ENCODE measurements at regions not wholly inside any gene's neighbourhood (a gene's known extent, or its start where the extent isn't known, plus 50 kb on each side); places are given as distances from the start of the nearest gene placed in this dataset.

- 59 to 61% methylated on average over 15 of the region's 15 CpGs for WGBS, 2 donors
- H3K27ac ChIP-seq: peak overlapping the region in 4 of 10 donors; percentile 22 to 53 (median 32)
Observed at GRCh38 chr13:30113983-30114570, 193.3 kb downstream of the KATNAL1 start.

GRCh38 chr13:30113551-30113950 is 193.8 kb downstream of the KATNAL1 start:
- DNase-seq (no peak), ATAC-seq (peak in 2 of 8 donors; percentile 17 to 29)
- no peak overlapping the region for H3K27ac ChIP-seq
- intact Hi-C loops (cut with DNase I): loop anchor here (1.0 to 5.0 kb wide), 11 partner anchors 263 to 606 kb away; partner anchors contain the start of gene UBL3 (in 1 of the 10)
- peaks cover 0 to 30% (median 21%) of the 10 kb centered on the region in 9 donors for H3K4me1 ChIP-seq
- no peak for TF ChIP-seq CTCF (IDR thresholded peaks at IDR 0.05)
- peaks cover 0 to 12% (median 0%) of the 10 kb centered on the region in 7 donors for H3K27me3 ChIP-seq
- no peaks in the 10 kb centered on the region for H3K9me3 ChIP-seq
- no peaks in the 10 kb centered on the region for H3K36me3 ChIP-seq
- no peak overlapping the region for H3K4me3 ChIP-seq
- WGBS, 2 donors: 60 to 68% methylated on average over 5 of the region's 5 CpGs

More at GRCh38 chr13:30113983-30114570, 193.3 kb downstream of the KATNAL1 start:
- intact Hi-C loops (cut with DNase I): loop anchor here (1.0 to 5.0 kb wide), 12 partner anchors 263 to 607 kb away; partner anchors contain the start of gene UBL3 (in 1 of the 10)
- no peaks in the 10 kb centered on the region for H3K36me3 ChIP-seq
- H3K4me1 ChIP-seq: peaks cover 0 to 30% (median 21%) of the 10 kb centered on the region in 9 donors
- TF ChIP-seq CTCF (IDR thresholded peaks at IDR 0.05): no peak
- ATAC-seq (no peak), DNase-seq (no peak)
- H3K9me3 ChIP-seq: no peaks in the 10 kb centered on the region
- H3K4me3 ChIP-seq: peak overlapping the region in 9 of 10 donors; percentile 51 to 69 (median 58)
- peaks cover 0 to 17% (median 3%) of the 10 kb centered on the region in 7 donors for H3K27me3 ChIP-seq

- ATAC-seq (peak in 7 of 8 donors; percentile 50 to 84 (median 77)), DNase-seq (peak; percentile 77 to 78)
- H3K27ac ChIP-seq: no peak overlapping the region
- H3K9me3 ChIP-seq: no peaks in the 10 kb centered on the region
- peak overlapping the region in 5 of 10 donors; percentile 1 to 17 (median 8) for H3K4me3 ChIP-seq
- H3K27me3 ChIP-seq: peaks cover 0 to 9% (median 0%) of the 10 kb centered on the region in 7 donors
- peak; percentile 92 to 99 (median 98) for TF ChIP-seq CTCF (IDR thresholded peaks at IDR 0.05)
- intact Hi-C loops (cut with DNase I): loop anchor here (1.0 to 5.0 kb wide), 11 partner anchors 262 to 606 kb away; partner anchors contain the start of gene UBL3 (in 1 of the 10)
- WGBS, 2 donors: 24 to 28% methylated on average over 19 of the region's 19 CpGs
- peaks cover 0 to 30% (median 21%) of the 10 kb centered on the region in 9 donors for H3K4me1 ChIP-seq
- H3K36me3 ChIP-seq: no peaks in the 10 kb centered on the region
Observed at GRCh38 chr13:30112602-30113435, 194.5 kb downstream of the KATNAL1 start.

- peaks cover 0 to 4% (median 0%) of the 10 kb centered on the region in 7 donors for H3K27me3 ChIP-seq
- 92 to 95% methylated on average over 5 of the region's 5 CpGs for WGBS, 2 donors
- H3K9me3 ChIP-seq: no peaks in the 10 kb centered on the region
- H3K4me3 ChIP-seq: no peak overlapping the region
- no peak for DNase-seq
- TF ChIP-seq CTCF (IDR thresholded peaks at IDR 0.05): no peak
- peaks cover 0 to 37% (median 21%) of the 10 kb centered on the region in 9 donors for H3K4me1 ChIP-seq
- intact Hi-C loops (cut with DNase I): loop anchor here (2.0 to 5.0 kb wide), 11 partner anchors 261 to 605 kb away; partner anchors contain the start of gene UBL3 (in 1 of the 10)
- H3K27ac ChIP-seq: no peak overlapping the region
- H3K36me3 ChIP-seq: no peaks in the 10 kb centered on the region
- no peak for ATAC-seq
Observed at GRCh38 chr13:30111810-30112209, 195.5 kb downstream of the KATNAL1 start.
